GM08714 (cell line): ENCODE measurements at regions not wholly inside any gene's neighbourhood (a gene's known extent, or its start where the extent isn't known, plus 50 kb on each side); places are given as distances from the start of the nearest gene placed in this dataset.

Source experiments
- H3K4me3 ChIP-seq: fragments of 200-500 bp; sonication (Bioruptor generic); 2 replicates; pipeline ENCODE4 v1.5.1; 2014; ENCODE audit warnings: mild to moderate bottlenecking, low read length, inconsistent platforms
- ZNF274 ChIP-seq: IDR thresholded peaks from 2 replicates; pipeline ENCODE4 v1.6.1; 2012; ENCODE audit warnings: mild to moderate bottlenecking, low read depth, low read length

GRCh38 chr2:146221826-146222225 lies 1623.0 kb upstream of the ACVR2A start:
- TF ChIP-seq ZNF274, result no peak
- no peak overlapping the region for H3K4me3 ChIP-seq

- no peak overlapping the region for H3K4me3 ChIP-seq
- no peak for TF ChIP-seq ZNF274
Measured at GRCh38 chr2:146220957-146221356, 1623.9 kb upstream of the ACVR2A start.

GRCh38 chr2:146214394-146214929 lies 1630.4 kb upstream of the ACVR2A start:
- no peak for TF ChIP-seq ZNF274
- H3K4me3 ChIP-seq, result no peak overlapping the region

- TF ChIP-seq ZNF274, result no peak
- no peak overlapping the region for H3K4me3 ChIP-seq
Measured at GRCh38 chr2:146213674-146214073, 1631.2 kb upstream of the ACVR2A start.

DNA sequence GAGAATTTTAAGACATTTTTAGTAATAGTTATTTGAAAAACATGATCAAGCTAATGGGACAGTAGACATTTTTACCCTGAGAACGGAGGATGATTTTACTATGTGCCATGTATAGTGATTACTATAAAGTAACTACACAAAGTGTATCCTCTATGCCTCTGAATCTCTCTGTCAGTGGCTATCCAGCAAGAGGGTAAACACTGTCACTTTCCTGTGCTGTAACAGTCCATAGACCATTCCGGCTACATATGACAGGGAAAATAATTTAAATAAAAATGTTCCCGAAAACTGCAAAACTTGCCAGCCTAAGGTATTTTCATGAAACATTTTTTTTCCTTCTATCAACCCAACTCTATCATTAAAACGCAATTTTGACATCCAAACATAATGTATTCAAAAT lies 1632.2 kb upstream of the ACVR2A start:
- no peak for TF ChIP-seq ZNF274
- no peak overlapping the region for H3K4me3 ChIP-seq

- no peak for TF ChIP-seq ZNF274
- no peak overlapping the region for H3K4me3 ChIP-seq
Measured at GRCh38 chr2:146209842-146210275, 1635.0 kb upstream of the ACVR2A start.

GRCh38 chr2:146207901-146208300 lies 1636.9 kb upstream of the ACVR2A start:
- TF ChIP-seq ZNF274, result no peak
- no peak overlapping the region for H3K4me3 ChIP-seq

GRCh38 chr2:146207417-146207816 lies 1637.4 kb upstream of the ACVR2A start:
- no peak for TF ChIP-seq ZNF274
- H3K4me3 ChIP-seq, result no peak overlapping the region

- TF ChIP-seq ZNF274, result no peak
- no peak overlapping the region for H3K4me3 ChIP-seq
Measured at GRCh38 chr2:146203064-146203624, 1641.7 kb upstream of the ACVR2A start.

DNA sequence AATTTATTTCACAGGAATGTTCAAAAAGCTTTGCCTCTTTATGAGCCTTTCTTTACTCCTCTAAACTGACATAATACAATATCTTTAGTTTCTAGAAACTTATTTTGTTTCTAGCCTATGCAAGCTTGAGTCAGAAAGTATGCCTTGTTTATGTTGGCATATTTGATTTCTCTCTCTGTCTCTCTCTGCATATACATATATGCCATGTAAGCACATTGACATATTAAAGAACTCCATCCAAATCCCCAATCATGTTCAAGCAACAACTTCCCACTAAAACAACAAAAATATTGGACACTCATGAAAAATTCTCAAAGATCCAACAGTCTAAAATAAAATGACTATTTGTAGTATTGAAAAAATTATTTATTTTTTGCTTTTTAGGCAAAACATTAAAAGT lies 1651.2 kb upstream of the ACVR2A start:
- TF ChIP-seq ZNF274, result no peak
- no peak overlapping the region for H3K4me3 ChIP-seq

- H3K4me3 ChIP-seq, result no peak overlapping the region
- TF ChIP-seq ZNF274, result no peak
Measured at GRCh38 chr2:146189541-146189940, 1655.3 kb upstream of the ACVR2A start.

DNA sequence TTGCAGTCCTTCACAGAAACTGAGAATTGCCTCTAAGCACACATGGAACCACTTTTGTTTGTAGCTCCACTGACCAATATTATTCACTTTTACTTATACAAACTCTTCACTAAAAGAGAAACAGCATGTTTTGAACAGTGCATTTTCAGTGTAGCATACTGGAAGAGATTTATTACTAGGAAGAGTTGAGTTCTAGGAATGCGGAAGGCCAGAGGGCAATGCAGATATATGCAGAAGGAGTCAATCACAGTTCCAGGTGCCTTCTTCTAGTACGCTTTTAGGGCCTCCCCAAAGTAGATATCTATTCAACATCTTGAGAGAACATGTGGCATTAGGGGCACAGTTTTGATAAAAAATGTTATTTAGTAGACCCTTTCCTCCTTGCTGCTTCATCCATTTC lies 1654.0 kb upstream of the ZEB2 start:
- TF ChIP-seq ZNF274, result no peak
- H3K4me3 ChIP-seq, result no peak overlapping the region

DNA sequence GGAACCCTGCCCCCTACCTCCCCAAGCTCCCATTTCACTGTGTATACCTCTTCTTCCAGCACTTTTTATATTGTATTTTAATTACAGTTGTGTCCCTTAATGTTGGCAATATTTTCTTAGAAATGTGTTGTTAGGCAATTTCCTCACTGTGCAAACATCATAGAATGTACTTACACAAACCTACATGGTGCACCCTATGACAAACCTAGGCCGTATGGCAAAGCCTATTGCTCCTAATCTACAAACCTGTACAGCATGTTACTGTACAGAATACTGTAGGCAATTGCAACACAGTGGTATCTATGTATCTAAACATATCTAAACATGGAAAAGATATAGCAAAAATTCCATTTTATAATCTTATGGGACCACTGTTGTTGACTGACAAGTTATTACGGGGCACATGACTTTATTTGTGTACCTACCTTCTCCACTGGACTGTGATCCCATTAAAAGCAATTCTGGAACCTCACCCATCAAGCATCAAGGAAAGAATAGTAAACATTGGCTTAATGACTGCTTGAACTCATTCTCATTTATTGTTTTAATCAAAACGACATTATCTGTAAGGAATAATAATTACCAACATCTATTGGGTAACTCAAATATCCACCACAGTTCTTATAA lies 1641.5 kb upstream of the ZEB2 start:
- H3K4me3 ChIP-seq, result no peak overlapping the region
- TF ChIP-seq ZNF274, result no peak

DNA sequence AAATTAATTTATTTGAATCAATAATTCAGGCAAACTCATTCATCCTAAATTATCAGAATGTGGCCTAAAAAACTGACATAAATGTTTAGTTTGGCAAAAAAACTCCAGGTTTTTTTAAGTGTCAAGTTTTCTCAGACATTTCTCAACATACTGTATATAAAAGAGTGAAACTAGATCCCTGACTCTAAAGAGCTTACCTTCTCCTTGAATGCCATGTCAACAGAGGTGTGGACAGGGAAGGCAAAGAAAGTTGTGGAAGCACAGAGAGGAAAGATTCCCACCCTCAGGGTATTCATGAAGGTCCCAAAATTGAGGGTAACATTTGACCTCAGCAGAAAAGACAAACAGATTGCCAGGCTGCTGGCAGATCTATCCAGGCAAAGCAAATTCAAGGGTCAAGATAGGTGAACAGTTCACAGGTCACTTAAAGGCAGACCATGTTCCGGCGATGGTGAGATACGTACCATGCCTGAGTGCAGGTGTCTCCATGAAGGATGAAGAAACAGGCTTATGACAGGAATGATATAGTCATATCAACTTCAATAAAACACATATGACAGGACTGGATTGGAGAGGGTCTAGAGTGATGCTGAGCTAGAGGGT lies 1638.3 kb upstream of the ZEB2 start:
- no peak for TF ChIP-seq ZNF274
- H3K4me3 ChIP-seq, result no peak overlapping the region

DNA sequence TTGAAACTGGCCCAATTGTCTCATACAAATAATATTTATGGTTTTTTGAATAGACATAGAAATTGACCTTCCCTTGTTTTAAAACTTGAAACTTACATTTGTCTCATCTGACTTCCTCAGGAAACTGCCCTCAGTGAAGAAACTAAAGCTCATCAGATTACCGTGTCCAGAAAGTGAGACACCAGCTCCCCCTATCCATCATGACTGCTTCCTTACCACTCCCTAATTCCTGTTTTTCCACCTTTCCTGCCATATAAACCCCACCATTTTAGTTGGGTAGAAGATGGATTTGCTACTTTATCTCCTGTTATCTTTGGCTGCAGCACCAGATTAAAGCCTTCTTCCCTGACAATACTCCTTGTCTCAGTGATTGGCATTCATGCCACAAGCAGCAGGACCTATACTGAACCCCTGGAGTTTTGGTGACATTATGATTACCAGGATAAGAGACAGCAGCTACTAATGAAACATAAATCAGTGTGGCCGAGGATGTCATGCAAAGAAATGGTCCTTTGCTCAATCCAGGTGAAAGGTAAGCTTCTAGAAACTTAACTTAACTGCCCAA lies 1627.6 kb upstream of the ZEB2 start:
- no peak for TF ChIP-seq ZNF274

More for the DNA sequence above, 1627.6 kb upstream of the ZEB2 start:
- H3K4me3 ChIP-seq, result no peak overlapping the region
